ENCODE measurements at regions not wholly inside any gene's neighbourhood (a gene's known extent, or its start where the extent isn't known, plus 50 kb on each side); places are given as distances from the start of the nearest gene placed in this dataset.
"Not testable (repeated sequence)": the region's sequence is repeated elsewhere in the genome, so short reads cannot be mapped to it uniquely, and the experiment has no call there.

GRCh38 chr11:86861810-86862209 lies 61.5 kb downstream of the PRSS23 start:
- H3K36me3 ChIP-seq (ENCODE audit: control insufficient read depth, insufficient read depth, low read length) = no peaks in the 10 kb centered on the region
- H3K27ac ChIP-seq (ENCODE audit: low read depth, low read length) = no peak overlapping the region
- no peaks in the 10 kb centered on the region for H3K4me1 ChIP-seq (ENCODE audit: control insufficient read depth, insufficient read depth, low read length)
- DNase-seq (ENCODE audit: low read depth in 4 of 6, low spot score in 6 of 6) = no peak
- no peaks in the 10 kb centered on the region for H3K9me3 ChIP-seq (ENCODE audit: control insufficient read depth, insufficient read depth, low read length)
- H3K4me3 ChIP-seq (ENCODE audit: low read depth, low read length) = no peak overlapping the region
- 86% methylated on average over 3 of the region's 6 CpGs for WGBS (ENCODE audit: insufficient coverage)
- H3K27me3 ChIP-seq (ENCODE audit: control insufficient read depth, insufficient read depth, low read length) = no peaks in the 10 kb centered on the region

- no CpG with 5 or more reads among the region's 2 CpGs for WGBS (ENCODE audit: insufficient coverage)
- no peak overlapping the region for H3K4me3 ChIP-seq (ENCODE audit: low read depth, low read length)
- DNase-seq (ENCODE audit: low read depth in 4 of 6, low spot score in 6 of 6) = no peak
- no peak overlapping the region for H3K27ac ChIP-seq (ENCODE audit: low read depth, low read length)
- H3K9me3 ChIP-seq (ENCODE audit: control insufficient read depth, insufficient read depth, low read length) = no peaks in the 10 kb centered on the region
- no peaks in the 10 kb centered on the region for H3K36me3 ChIP-seq (ENCODE audit: control insufficient read depth, insufficient read depth, low read length)
- H3K4me1 ChIP-seq (ENCODE audit: control insufficient read depth, insufficient read depth, low read length) = no peaks in the 10 kb centered on the region
- H3K27me3 ChIP-seq (ENCODE audit: control insufficient read depth, insufficient read depth, low read length) = no peaks in the 10 kb centered on the region
Observed at GRCh38 chr11:86863476-86863875, 63.1 kb downstream of the PRSS23 start.

- Histone ChIP-seq H3K27me3 (ENCODE audit: control insufficient read depth, insufficient read depth, low read length) (no peaks in the 10 kb centered on the region), H3K4me1 (ENCODE audit: control insufficient read depth, insufficient read depth, low read length) (no peaks in the 10 kb centered on the region), H3K27ac (ENCODE audit: low read depth, low read length) (no peak overlapping the region), H3K9me3 (ENCODE audit: control insufficient read depth, insufficient read depth, low read length) (no peaks in the 10 kb centered on the region), H3K36me3 (ENCODE audit: control insufficient read depth, insufficient read depth, low read length) (no peaks in the 10 kb centered on the region), H3K4me3 (ENCODE audit: low read depth, low read length) (no peak overlapping the region)
- WGBS (ENCODE audit: insufficient coverage) = 78% methylated on average over 1 of the region's 1 CpG
- DNase-seq (ENCODE audit: low read depth in 4 of 6, low spot score in 6 of 6) = no peak
Observed at GRCh38 chr11:86865436-86865835, 65.1 kb downstream of the PRSS23 start.

- no peak overlapping the region for H3K4me3 ChIP-seq (ENCODE audit: low read depth, low read length)
- H3K27me3 ChIP-seq (ENCODE audit: control insufficient read depth, insufficient read depth, low read length) = no peaks in the 10 kb centered on the region
- no peaks in the 10 kb centered on the region for H3K36me3 ChIP-seq (ENCODE audit: control insufficient read depth, insufficient read depth, low read length)
- H3K9me3 ChIP-seq (ENCODE audit: control insufficient read depth, insufficient read depth, low read length) = no peaks in the 10 kb centered on the region
- whole genome bisulfite sequencing (ENCODE audit: insufficient coverage) = 62% methylated on average over 6 of the region's 6 CpGs
- H3K27ac ChIP-seq (ENCODE audit: low read depth, low read length) = no peak overlapping the region
- H3K4me1 ChIP-seq (ENCODE audit: control insufficient read depth, insufficient read depth, low read length) = no peaks in the 10 kb centered on the region
- DNase-seq (ENCODE audit: low read depth in 4 of 6, low spot score in 6 of 6) = no peak
Observed at GRCh38 chr11:86869531-86869930, 69.2 kb downstream of the PRSS23 start.

GRCh38 chr11:86869966-86870570 lies 69.7 kb downstream of the PRSS23 start:
- no peaks in the 10 kb centered on the region for H3K9me3 ChIP-seq (ENCODE audit: control insufficient read depth, insufficient read depth, low read length)
- DNase-seq (ENCODE audit: low read depth in 4 of 6, low spot score in 6 of 6) = peak in 5 of 6 donors; percentile 20 to 79 (median 37)
- H3K36me3 ChIP-seq (ENCODE audit: control insufficient read depth, insufficient read depth, low read length) = no peaks in the 10 kb centered on the region
- H3K4me1 ChIP-seq (ENCODE audit: control insufficient read depth, insufficient read depth, low read length) = no peaks in the 10 kb centered on the region
- no peaks in the 10 kb centered on the region for H3K27me3 ChIP-seq (ENCODE audit: control insufficient read depth, insufficient read depth, low read length)
- H3K27ac ChIP-seq (ENCODE audit: low read depth, low read length) = no peak overlapping the region
- no CpG with 5 or more reads among the region's 6 CpGs for WGBS (ENCODE audit: insufficient coverage)
- no peak overlapping the region for H3K4me3 ChIP-seq (ENCODE audit: low read depth, low read length)

GRCh38 chr11:86873573-86874083 lies 73.3 kb downstream of the PRSS23 start:
- Histone ChIP-seq H3K9me3 (ENCODE audit: control insufficient read depth, insufficient read depth, low read length) (no peaks in the 10 kb centered on the region), H3K27ac (ENCODE audit: low read depth, low read length) (no peak overlapping the region), H3K27me3 (ENCODE audit: control insufficient read depth, insufficient read depth, low read length) (no peaks in the 10 kb centered on the region), H3K36me3 (ENCODE audit: control insufficient read depth, insufficient read depth, low read length) (no peaks in the 10 kb centered on the region), H3K4me3 (ENCODE audit: low read depth, low read length) (no peak overlapping the region), H3K4me1 (ENCODE audit: control insufficient read depth, insufficient read depth, low read length) (no peaks in the 10 kb centered on the region)
- WGBS (ENCODE audit: insufficient coverage) = 100% methylated on average over 2 of the region's 2 CpGs
- no peak for DNase-seq (ENCODE audit: low read depth in 4 of 6, low spot score in 6 of 6)

GRCh38 chr11:86874304-86875056 lies 74.1 kb downstream of the PRSS23 start:
- no peaks in the 10 kb centered on the region for H3K27me3 ChIP-seq (ENCODE audit: control insufficient read depth, insufficient read depth, low read length)
- no peaks in the 10 kb centered on the region for H3K9me3 ChIP-seq (ENCODE audit: control insufficient read depth, insufficient read depth, low read length)
- DNase-seq (ENCODE audit: low read depth in 4 of 6, low spot score in 6 of 6) = no peak
- H3K27ac ChIP-seq (ENCODE audit: low read depth, low read length) = no peak overlapping the region
- 94% methylated on average over 4 of the region's 6 CpGs for WGBS (ENCODE audit: insufficient coverage)
- no peaks in the 10 kb centered on the region for H3K4me1 ChIP-seq (ENCODE audit: control insufficient read depth, insufficient read depth, low read length)
- no peak overlapping the region for H3K4me3 ChIP-seq (ENCODE audit: low read depth, low read length)
- H3K36me3 ChIP-seq (ENCODE audit: control insufficient read depth, insufficient read depth, low read length) = no peaks in the 10 kb centered on the region

- Histone ChIP-seq H3K4me3 (ENCODE audit: low read depth, low read length) (no peak overlapping the region), H3K36me3 (ENCODE audit: control insufficient read depth, insufficient read depth, low read length) (no peaks in the 10 kb centered on the region), H3K4me1 (ENCODE audit: control insufficient read depth, insufficient read depth, low read length) (no peaks in the 10 kb centered on the region), H3K27me3 (ENCODE audit: control insufficient read depth, insufficient read depth, low read length) (no peaks in the 10 kb centered on the region), H3K27ac (ENCODE audit: low read depth, low read length) (no peak overlapping the region), H3K9me3 (ENCODE audit: control insufficient read depth, insufficient read depth, low read length) (no peaks in the 10 kb centered on the region)
- DNase-seq (ENCODE audit: low read depth in 4 of 6, low spot score in 6 of 6) = no peak
- WGBS (ENCODE audit: insufficient coverage) = no CpG with 5 or more reads among the region's 3 CpGs
Observed at GRCh38 chr11:86876716-86877234, 76.4 kb downstream of the PRSS23 start.

- no peaks in the 10 kb centered on the region for H3K27me3 ChIP-seq (ENCODE audit: control insufficient read depth, insufficient read depth, low read length)
- peak in 1 of 6 donors; percentile 21 for DNase-seq (ENCODE audit: low read depth in 4 of 6, low spot score in 6 of 6)
Observed at GRCh38 chr11:86877503-86877902, 77.2 kb downstream of the PRSS23 start.

GRCh38 chr11:86879241-86879640 lies 76.0 kb downstream of the FZD4 start:
- not testable (repeated sequence) for H3K27ac ChIP-seq (ENCODE audit: low read depth, low read length); H3K27me3 ChIP-seq (ENCODE audit: control insufficient read depth, insufficient read depth, low read length); H3K9me3 ChIP-seq (ENCODE audit: control insufficient read depth, insufficient read depth, low read length); H3K4me3 ChIP-seq (ENCODE audit: low read depth, low read length); DNase-seq (ENCODE audit: low read depth in 4 of 6, low spot score in 6 of 6); H3K36me3 ChIP-seq (ENCODE audit: control insufficient read depth, insufficient read depth, low read length); H3K4me1 ChIP-seq (ENCODE audit: control insufficient read depth, insufficient read depth, low read length)
- no CpG with 5 or more reads among the region's 26 CpGs for WGBS (ENCODE audit: insufficient coverage)

More at GRCh38 chr11:86877503-86877902, 77.2 kb downstream of the PRSS23 start:
- no peak overlapping the region for H3K4me3 ChIP-seq (ENCODE audit: low read depth, low read length)
- H3K4me1 ChIP-seq (ENCODE audit: control insufficient read depth, insufficient read depth, low read length) = no peaks in the 10 kb centered on the region
- H3K36me3 ChIP-seq (ENCODE audit: control insufficient read depth, insufficient read depth, low read length) = no peaks in the 10 kb centered on the region
- no peak overlapping the region for H3K27ac ChIP-seq (ENCODE audit: low read depth, low read length)
- no peaks in the 10 kb centered on the region for H3K9me3 ChIP-seq (ENCODE audit: control insufficient read depth, insufficient read depth, low read length)

Measured in spinal cord (tissue), 9 donors.